Prostate gland (tissue), 2 donors: ENCODE measurements at regions not wholly inside any gene's neighbourhood (a gene's known extent, or its start where the extent isn't known, plus 50 kb on each side); places are given as distances from the start of the nearest gene placed in this dataset.

Experiments
- DNase-seq: peaks from one replicate; pipeline ENCODE4 v3.0.0-alpha.2; 2019; ENCODE audit warnings: low spot score
- H3K27ac ChIP-seq, 2 donors: fragments of 200-600 bp; sonication (generic); 2 replicates each; pipeline ENCODE4 v1.5.1; 2017 to 2019
- H3K27me3 ChIP-seq: fragments of 200-600 bp; sonication (generic); replicated peaks from 2 replicates; pipeline ENCODE4 v1.5.1; 2019; ENCODE audit not compliant: insufficient read depth
- H3K36me3 ChIP-seq, 2 donors: fragments of 200-600 bp; sonication (generic); 1 replicate in 1 of 2; 2 replicates in 1 of 2; pipeline versions ENCODE4 v1.5.1 to v1.8.1; 2017 to 2019
- H3K4me1 ChIP-seq: fragments of 200-600 bp; sonication (generic); replicated peaks from 2 replicates; pipeline ENCODE4 v1.5.1; 2019
- H3K4me3 ChIP-seq, 2 donors: fragments of 200-600 bp; sonication (generic); 2 replicates each; pipeline ENCODE4 v1.5.1; 2017 to 2019
- H3K9me3 ChIP-seq: fragments of 200-600 bp; sonication (generic); 2 replicates; pipeline ENCODE4 v1.5.1; 2017
- POLR2A ChIP-seq: fragments of 450-650 bp; IDR thresholded peaks from one replicate; pipeline ENCODE4 v1.6.1; 2016; ENCODE audit warnings: antibody characterized with exemption, mild to moderate bottlenecking
- POLR2AphosphoS5 ChIP-seq: sonication (generic); formaldehyde crosslinking; IDR thresholded peaks from one replicate; pipeline ENCODE4 v1.6.1; 2017; ENCODE audit warnings: antibody characterized with exemption
- WGBS: methylation state at CpG from one replicate; pipeline ENCODE4 v1.1.5; 2018; 5-methylcytosine and 5-hydroxymethylcytosine counted together
- intact Hi-C: fragments of 100-400 bp; cut with DNase I; formaldehyde crosslinking; loops from one replicate; pipeline ENCODE4 v1.14.2; 2022
- TF ChIP-seq, protein P1 (sequence below), 4 experiments: fragments of 200-600 bp in 2 of 4; fragments of 450-650 bp in 2 of 4; sonication (generic) in 2 of 4; IDR thresholded peaks; 1 replicate in 3 of 4; 2 replicates in 1 of 4; pipeline ENCODE4 v1.5.1; 2016 to 2019; ENCODE audit warnings: antibody characterized with exemption in 4 of 4, mild to moderate bottlenecking in 2 of 4, moderate library complexity in 2 of 4

DNA sequence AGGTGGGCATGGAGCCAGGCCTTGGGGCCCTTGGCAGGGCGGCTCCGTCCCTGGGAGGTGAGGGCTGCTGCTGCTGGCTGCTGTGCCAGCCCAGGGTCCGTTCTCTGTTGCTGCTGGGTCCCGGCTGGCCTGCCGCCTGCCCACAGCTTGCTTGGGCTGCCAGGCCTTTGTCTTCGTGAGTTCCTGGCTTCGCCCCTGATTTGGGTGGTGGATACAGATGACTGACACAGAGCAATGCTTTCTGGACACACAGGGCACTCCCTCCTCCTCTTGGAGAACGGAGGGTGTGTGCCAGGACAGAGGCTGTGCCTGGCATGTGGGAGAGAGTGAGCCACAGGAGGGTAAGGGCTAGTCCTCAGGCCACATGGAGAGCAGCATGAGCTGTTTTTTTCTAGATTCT lies 166.1 kb downstream of the MACROH2A1 start:
- intact Hi-C loops = no loop called here
- Histone ChIP-seq H3K36me3 (no peaks in the 10 kb centered on the region), H3K4me3 (no peak overlapping the region), H3K27ac (no peak overlapping the region), H3K4me1 (no peaks in the 10 kb centered on the region), H3K27me3 (no peaks in the 10 kb centered on the region), H3K9me3 (no peaks in the 10 kb centered on the region)
- 57% methylated on average over 8 of the region's 8 CpGs for WGBS
- no peak for DNase-seq
- no peak for TF ChIP-seq POLR2AphosphoS5
- TF ChIP-seq, protein P1, sequence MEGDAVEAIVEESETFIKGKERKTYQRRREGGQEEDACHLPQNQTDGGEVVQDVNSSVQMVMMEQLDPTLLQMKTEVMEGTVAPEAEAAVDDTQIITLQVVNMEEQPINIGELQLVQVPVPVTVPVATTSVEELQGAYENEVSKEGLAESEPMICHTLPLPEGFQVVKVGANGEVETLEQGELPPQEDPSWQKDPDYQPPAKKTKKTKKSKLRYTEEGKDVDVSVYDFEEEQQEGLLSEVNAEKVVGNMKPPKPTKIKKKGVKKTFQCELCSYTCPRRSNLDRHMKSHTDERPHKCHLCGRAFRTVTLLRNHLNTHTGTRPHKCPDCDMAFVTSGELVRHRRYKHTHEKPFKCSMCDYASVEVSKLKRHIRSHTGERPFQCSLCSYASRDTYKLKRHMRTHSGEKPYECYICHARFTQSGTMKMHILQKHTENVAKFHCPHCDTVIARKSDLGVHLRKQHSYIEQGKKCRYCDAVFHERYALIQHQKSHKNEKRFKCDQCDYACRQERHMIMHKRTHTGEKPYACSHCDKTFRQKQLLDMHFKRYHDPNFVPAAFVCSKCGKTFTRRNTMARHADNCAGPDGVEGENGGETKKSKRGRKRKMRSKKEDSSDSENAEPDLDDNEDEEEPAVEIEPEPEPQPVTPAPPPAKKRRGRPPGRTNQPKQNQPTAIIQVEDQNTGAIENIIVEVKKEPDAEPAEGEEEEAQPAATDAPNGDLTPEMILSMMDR (IDR thresholded peaks at IDR 0.05) = no peak
- no peak for TF ChIP-seq POLR2A

DNA sequence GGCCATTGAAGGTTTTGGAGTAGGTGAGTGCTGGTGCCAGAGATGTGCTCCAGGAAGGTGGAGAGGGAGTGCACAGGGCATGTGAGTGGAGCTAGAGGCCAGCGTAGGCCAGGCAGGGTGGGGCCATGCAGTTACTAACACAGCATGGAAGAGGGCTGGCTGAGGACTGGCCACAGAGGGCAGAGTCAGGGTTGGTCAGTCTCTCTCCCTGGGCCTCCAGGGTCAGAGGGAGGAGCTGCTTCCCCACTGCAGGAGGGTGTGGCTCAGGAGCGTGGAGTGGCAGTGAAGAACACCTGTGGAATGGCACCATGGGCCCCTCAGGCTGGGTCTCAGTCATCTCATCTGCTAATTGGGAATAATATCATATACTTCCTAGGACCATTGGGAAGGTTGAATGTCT lies 167.7 kb downstream of the MACROH2A1 start:
- H3K27me3 ChIP-seq = no peaks in the 10 kb centered on the region
- no peak overlapping the region for H3K4me3 ChIP-seq
- WGBS = 83% methylated on average over 2 of the region's 2 CpGs
- H3K36me3 ChIP-seq = no peaks in the 10 kb centered on the region
- H3K27ac ChIP-seq = no peak overlapping the region
- intact Hi-C loops = no loop called here
- TF ChIP-seq, protein P1 (IDR thresholded peaks at IDR 0.05) = no peak
- TF ChIP-seq POLR2AphosphoS5 (no peak), POLR2A (no peak)
- H3K9me3 ChIP-seq = no peaks in the 10 kb centered on the region
- no peaks in the 10 kb centered on the region for H3K4me1 ChIP-seq
- no peak for DNase-seq

DNA sequence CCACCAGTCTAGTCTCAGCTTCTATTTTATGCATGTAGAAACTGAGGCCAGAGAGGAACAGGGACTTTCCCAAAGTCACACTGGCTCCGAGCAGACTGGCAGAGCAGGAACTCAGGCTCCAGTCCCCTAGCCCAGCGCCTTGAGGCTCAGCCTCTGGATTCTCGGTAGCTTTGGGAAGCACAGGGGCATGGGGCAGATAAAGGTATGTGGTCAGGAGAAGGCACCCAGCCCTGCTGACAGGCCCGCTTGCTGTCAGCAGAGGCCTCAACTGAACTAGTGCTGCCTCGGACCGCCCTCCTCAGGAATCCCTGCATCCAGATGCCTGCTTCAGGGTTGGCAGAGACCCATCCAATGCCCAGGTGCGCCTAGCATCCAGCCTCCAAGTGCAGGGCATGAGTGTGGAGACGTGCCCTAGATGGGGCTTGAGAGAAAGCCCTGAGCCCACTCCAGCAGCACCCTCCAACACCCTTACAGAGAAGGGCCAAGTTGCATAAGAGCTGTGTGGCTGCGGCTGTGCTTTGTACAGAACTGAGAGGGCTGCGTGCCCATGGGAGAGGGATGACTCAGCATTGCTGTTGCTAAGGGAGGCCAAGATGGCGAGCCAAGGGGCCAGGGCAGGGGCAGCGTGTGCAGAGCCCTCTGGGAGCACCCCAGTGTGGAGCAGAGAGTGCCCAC lies 168.6 kb downstream of the MACROH2A1 start:
- Histone ChIP-seq H3K9me3 (no peaks in the 10 kb centered on the region), H3K4me3 (no peak overlapping the region), H3K36me3 (no peaks in the 10 kb centered on the region), H3K4me1 (no peaks in the 10 kb centered on the region), H3K27ac (no peak overlapping the region), H3K27me3 (no peaks in the 10 kb centered on the region)
- no peak for TF ChIP-seq POLR2A
- TF ChIP-seq, protein P1 (IDR thresholded peaks at IDR 0.05) = no peak
- TF ChIP-seq POLR2AphosphoS5 = no peak
- intact Hi-C loops = no loop called here
- DNase-seq = no peak
- WGBS = 70% methylated on average over 8 of the region's 12 CpGs

DNA sequence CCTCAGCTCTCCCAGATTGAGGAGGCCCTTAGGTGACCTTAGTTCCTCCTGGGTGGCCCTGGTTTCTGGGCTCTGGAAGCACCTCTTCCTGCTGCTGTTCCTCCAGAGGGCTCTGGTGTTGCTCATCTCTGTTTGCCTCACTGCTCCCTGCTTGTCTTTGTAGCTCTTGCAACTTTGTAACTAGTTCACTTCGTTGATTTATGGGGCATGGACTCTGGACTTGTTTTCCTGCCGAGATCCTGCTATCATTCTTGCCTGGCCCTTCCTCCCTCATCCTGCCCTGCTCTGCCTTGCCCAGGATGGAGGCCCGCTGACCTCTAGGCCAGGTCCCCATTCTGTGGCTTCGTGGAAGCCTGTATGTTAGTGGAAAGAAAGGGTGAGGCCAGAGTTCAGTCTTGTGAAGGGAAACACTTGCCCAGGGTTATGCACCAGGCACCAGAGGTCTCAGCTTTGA lies 169.3 kb downstream of the MACROH2A1 start:
- DNase-seq = no peak
- 90% methylated on average over 4 of the region's 4 CpGs for WGBS
- H3K4me1 ChIP-seq = no peaks in the 10 kb centered on the region
- H3K27me3 ChIP-seq = no peaks in the 10 kb centered on the region
- H3K36me3 ChIP-seq = no peaks in the 10 kb centered on the region
- no peak overlapping the region for H3K27ac ChIP-seq
- no peak overlapping the region for H3K4me3 ChIP-seq
- TF ChIP-seq POLR2A (no peak), POLR2AphosphoS5 (no peak)
- TF ChIP-seq, protein P1 (IDR thresholded peaks at IDR 0.05) = no peak
- intact Hi-C loops = no loop called here
- H3K9me3 ChIP-seq = no peaks in the 10 kb centered on the region

DNA sequence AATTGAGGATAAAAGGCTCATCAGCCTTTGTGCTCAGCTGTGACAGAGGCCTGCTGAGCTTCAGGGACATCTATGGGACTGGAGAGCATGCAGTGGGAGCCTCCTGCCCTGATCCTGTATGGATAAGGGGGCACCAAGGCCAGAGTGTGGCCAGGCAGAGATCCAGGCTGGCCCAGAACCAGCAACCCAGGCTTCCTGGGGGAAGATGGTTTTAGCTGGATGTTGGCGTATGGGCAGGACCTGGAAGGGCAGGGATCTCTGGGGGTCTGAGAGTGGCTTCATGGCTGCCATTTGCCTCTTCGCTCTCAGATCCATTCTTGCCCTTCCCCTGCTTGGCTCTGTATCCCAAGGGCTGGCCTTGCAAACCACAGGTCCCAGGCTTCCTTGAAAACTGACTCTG lies 169.9 kb downstream of the MACROH2A1 start:
- no peak for DNase-seq
- Histone ChIP-seq H3K27me3 (no peaks in the 10 kb centered on the region), H3K36me3 (no peaks in the 10 kb centered on the region), H3K4me3 (no peak overlapping the region), H3K9me3 (no peaks in the 10 kb centered on the region), H3K27ac (no peak overlapping the region), H3K4me1 (no peaks in the 10 kb centered on the region)
- TF ChIP-seq, protein P1 (IDR thresholded peaks at IDR 0.05) = no peak
- intact Hi-C loops = no loop called here
- 97% methylated on average over 2 of the region's 2 CpGs for WGBS
